GM21367 (cell line): ENCODE measurements at regions not wholly inside any gene's neighbourhood (a gene's known extent, or its start where the extent isn't known, plus 50 kb on each side); places are given as distances from the start of the nearest gene placed in this dataset.
"Not testable (repeated sequence)": the region's sequence is repeated elsewhere in the genome, so short reads cannot be mapped to it uniquely, and the experiment has no call there.

ENCODE experiments used
- ATAC-seq: cut with Tn5 transposase; IDR thresholded peaks from one replicate; pipeline ENCODE4 v1.9.1; 2021; ENCODE audit not compliant: unreplicated experiment

DNA sequence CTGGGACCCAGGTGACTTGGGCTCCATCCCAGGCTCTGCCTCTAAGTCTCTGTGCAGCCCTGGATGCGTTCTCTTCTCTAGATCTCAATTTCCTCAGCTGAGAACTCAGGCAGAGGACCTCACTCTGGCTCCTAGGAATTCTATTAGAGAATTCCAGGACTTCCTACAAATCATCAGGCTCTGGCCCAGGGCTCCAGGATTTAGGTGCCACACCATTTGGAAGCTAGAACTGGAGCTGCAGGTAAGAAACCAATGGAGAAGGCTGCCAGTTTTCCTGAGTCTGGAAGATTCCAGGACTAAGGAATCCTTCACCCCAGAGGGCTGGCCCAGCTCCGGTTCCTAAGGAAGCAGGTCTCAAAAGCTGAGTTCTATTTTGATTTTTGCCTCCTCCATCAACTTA, 189.8 kb upstream of the CDH5 start:
- no peak for ATAC-seq

DNA sequence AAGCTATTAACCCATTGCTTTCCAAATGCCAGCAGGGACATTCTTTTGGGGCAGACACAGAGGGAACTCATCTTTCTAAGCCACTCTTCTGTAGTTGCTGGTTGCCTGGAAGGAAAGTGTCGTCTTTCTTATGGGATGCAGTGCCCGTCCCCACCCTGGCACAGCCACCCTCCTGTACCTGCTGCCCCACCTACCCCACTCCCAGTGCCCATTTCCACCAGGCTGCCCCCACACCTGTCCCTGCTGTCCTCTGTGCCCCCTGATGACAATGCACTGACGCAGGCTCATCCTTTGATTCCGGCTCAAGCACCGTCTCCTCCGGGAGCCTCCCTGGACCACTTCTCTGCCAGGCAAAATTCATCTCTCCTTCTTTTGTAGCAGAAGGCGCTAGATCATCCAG, 190.4 kb upstream of the CDH5 start:
- ATAC-seq, result no peak

DNA sequence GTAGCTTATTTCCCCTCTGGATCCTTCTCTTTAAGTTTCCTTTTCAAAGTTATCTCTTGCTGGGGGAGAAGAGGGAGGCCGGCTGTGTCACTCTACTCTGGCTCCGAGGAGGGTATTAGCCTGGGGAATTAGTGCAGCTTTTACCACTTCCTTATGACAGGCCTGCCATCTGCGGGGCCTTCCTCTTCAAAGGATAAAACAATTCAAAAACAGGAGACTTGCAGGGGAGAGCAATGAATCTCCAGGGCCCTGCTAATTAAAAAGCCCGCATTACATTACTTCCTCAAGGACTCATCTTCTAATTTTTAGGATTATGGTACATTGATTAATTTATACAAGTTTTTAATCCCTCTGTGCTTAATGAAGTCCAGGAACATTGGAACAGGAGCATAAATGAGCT, 190.9 kb upstream of the CDH5 start:
- ATAC-seq, result no peak

DNA sequence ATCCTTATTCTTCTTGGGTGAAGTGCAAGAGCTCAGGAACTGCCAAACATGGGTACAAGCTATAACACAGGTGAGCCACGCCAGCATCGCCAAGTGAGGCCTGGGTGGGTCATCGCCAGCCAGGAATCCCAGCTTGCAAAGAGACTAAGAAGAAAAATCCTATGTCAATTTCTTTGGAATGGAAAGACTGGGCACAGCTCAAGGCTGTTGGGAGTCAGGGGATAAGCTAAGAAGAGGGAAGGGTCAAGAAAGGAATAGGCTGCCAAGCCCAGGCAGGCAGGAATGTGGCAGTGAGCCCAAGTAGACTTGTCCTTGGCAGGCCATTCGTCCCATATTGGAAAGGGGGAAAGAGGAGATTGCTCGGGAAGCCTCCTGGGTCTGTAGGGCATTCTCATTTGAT, 191.4 kb upstream of the CDH5 start:
- ATAC-seq, result no peak

DNA sequence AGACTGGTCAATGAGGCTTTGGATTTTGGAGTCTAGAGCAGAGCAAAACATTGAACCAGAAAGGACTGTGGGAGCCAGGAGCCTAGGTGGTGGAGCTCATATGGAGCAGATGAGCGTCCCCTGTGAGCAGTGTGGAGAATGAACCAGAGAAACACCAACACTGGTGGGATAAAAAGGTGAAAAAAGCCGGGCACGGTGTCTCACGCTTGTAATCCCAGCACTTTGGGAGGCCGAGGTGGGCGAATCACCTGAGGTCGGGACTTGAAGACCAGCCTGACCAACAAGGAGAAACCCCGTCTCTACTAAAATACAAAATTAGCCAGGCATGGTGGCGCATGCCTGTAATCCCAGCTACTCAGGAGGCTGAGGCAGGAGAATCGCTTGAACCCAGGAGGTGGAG, 192.7 kb upstream of the CDH5 start:
- ATAC-seq, result not testable (repeated sequence)

DNA sequence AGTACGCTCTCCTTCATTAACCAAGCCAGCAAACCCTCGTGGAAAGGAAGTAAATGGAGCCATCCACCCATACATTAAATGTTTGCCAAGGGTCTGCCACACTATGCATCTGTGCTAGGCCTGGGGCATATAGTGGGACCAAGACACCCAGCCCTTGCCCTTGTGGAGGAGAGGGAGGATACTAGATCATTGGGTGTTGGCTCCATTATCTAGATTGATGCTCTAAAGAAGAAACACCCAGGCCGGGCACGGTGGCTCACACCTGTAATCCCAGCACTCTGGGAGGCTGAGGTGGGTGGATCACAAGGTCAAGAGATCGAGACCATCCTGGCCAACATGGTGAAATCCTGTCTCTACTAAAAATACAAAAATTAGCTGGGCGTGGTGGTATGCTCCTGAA, 193.3 kb upstream of the CDH5 start:
- ATAC-seq, result not testable (repeated sequence)

DNA sequence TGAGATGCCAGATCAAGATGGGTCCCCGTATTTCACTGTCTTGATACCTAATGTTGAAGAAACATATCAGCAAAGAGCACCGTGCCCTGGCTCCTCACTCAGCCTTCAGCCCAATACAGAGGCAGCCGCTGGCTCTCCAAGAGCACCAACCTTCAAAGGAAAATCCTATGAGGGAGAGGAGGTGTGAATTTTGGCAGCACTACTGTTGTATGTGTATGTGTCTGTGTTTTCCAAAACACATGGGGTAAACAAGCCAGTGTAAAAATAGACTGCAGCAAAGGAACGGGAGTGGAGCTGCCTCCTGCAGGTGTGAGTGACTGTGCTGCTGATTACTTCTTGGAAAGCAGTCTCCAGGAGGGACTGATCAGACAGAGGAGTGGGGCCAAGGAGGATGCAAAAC, 194.0 kb upstream of the CDH5 start:
- no peak for ATAC-seq

DNA sequence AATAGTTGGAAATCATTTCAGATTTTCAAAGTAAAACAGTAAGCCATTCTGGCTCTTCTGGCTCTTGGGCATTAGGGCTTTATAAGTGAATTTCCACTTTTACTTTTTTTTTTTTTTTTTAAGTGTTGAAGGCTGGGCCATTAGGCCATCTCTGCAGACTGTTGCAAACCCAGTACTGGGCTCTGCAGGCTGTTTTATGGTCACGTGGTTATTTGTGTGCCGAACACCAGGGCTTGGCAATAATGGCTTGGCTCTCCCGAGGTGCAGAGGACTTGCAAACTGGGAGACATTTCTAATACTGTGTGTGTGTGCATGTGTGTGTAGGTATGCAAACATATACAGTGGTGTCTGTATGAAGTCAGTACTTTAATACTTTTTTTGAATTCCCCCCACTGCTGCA, 194.9 kb upstream of the CDH5 start:
- no peak for ATAC-seq

DNA sequence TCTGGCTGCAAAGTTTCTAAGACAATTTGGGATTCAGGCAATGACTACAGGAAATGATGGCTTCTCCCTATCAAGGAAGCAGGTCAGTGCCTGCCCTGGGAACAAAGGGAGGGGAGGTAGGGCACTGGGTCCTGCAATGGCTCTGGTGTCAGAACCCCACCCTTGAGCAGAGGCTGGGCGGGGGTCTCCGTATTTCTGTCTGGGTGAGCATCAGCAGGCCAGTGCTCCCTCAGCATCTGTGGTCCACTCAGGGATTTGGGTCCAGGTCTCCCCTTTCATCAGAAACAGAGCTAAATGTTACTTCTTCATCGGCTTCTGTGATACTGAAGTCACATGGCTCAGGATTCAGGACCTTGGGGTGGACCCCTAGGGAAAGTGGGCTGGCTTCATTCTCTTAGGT, 195.5 kb upstream of the CDH5 start:
- no peak for ATAC-seq

DNA sequence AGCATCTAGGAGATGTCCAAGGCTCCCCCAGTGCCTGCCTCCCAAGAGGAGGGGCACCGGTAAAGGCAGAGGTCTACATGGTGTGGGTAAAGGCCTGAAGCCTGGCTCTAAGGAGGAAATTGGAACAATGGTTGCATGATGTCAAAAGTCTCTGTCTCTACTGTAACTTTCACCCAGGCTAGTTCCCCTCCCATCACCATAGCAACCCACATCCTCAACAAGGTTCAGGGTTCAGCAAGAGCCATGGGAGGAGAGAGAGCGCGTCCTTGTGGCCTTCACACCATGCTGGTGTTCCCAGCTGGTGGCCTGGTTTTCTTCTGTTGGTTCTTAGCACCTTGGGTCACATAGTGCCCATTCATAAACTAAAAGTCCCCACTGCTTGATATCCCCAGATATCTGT, 196.7 kb upstream of the CDH5 start:
- no peak for ATAC-seq

DNA sequence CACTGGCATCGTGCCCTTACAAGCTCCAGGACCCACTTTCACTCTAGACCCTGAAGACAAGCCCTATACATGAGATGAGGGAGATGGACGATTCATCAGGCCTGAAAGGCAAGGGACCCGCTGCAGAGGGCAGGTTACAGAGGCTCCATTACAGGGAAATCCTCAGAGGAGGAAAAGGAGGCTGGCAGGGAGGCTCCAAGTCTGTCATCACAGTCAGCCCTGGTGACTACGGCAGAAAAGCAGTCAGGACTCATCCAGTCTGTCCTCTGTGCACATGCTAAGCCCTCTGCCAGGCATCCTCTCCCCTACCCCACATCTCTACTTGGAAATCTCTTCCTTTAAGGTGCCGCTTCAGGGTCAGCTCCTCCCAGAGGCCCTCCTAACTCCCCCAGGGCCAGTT, 197.7 kb upstream of the CDH5 start:
- no peak for ATAC-seq

DNA sequence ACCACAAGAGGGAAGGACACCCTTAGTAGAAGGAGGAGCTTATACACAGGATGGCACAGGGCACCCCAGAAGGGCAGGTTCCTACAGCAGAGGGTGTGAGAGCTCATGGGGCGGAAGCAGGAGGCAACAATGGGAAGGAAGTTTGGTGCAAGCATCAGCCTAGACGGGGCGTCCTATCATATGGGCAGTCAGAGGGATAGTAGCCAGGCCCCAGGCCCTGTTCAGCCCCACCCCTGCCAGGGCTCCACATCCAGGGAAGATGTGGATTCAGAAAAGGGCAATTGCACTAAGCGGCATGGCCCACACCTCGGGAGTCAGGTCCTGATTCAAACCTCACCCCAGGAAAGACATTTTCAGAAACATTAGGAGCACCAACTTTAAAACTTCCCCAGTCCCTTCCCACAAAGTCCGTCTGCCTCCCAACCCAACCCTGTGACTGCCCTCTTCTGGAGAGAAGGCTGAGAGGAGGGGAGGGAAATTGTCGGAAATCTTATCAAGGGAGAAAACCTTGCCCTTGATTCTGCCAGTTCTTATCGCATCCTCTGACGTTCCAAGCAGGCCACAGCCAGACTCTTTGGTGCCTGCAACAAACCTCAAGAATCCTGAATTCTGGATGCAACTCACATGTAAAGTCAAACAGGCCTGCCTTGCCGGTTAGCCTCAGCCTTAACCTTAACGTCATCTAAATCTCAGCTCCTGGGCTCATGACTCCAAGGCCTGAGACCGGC, 198.8 kb upstream of the CDH5 start:
- ATAC-seq, result no peak

DNA sequence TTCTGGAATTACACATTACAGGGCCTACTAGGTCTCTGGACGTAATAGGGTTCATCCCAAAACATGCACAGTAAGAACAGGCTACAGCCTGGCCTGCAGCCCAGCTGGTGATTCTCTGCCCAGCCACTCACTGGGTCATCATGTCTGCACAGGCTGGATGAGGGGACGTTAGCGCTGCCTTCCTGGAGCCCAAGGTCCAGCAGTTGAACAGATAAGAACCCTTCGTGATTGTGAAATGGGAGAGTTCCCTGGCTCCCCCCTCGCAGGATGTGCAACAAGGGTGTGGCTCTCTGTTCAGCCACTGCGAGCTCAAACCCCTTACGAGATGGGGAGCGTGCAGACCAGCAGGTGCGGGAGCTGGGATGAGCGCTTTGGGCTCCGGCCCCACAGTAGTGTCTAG, 200.0 kb upstream of the CDH5 start:
- ATAC-seq, result no peak

DNA sequence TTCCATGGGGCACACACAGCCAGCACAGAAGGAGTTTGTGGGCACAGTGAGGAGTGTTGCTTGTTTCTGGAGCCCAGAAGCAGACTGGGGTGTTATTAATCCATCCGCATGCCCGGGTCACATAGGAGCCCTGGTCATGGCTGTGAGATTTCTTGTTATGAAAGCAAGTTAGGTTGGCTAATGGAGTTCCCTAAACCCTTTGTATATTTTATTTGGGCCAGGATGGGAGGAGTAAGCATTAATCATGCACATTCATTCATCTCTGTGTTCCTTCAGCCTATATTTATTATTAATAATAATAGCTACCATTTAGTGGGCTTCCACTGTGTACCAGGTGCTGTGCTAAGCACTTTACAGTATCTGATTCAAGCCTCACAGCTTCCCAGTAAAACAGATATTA, 200.6 kb upstream of the CDH5 start:
- no peak for ATAC-seq

DNA sequence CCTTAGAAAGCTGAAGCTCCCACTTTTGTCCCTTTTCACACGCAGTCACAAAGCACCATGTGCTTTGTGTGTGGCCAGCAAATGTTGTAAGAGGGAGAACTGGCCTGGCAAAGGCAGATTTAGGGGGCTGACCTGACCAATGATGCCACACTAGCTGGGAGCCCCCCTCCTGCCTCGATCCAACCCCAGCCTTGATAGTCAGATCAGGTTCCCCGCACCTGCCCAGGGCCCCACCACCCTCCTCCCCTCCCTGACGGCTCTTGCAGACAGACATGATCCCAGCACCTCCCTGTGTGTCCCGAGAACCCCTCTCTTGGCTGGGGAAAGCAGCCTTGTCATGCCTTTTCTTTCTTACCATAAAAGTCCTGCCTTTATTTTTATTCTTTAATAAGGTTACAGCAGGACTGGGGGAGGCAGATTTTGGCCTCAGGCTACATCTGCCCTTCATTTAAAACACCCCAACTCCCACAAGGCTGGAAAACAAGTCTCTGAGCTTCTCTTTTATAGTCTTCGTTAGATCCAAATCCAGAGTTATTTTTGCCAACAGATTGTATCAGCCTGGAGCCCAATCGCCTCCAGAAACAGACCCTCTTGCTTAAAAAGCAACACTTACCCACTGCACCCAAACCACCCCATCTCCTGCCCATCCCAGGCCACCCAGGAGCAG, 201.8 kb upstream of the CDH5 start:
- ATAC-seq, result no peak

DNA sequence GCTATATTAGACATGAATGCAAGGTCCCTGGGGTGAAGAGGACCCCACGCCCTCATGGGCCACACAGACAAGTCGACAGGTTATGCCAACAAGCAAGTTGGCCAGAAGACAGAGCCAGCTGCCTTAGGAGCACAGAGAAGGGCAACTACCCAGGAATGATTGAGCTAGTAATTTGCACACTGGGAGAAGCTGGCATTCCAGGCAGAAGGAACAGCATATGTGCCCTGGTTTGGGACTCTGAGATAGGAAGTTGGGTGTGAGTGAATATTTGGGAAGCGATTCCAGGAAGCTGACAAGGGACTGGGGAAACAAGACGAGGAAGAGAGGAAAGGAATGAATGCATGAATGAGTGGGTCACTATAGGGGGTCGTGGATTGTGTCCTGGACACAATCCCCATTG, 203.7 kb upstream of the CDH5 start:
- ATAC-seq, result no peak

DNA sequence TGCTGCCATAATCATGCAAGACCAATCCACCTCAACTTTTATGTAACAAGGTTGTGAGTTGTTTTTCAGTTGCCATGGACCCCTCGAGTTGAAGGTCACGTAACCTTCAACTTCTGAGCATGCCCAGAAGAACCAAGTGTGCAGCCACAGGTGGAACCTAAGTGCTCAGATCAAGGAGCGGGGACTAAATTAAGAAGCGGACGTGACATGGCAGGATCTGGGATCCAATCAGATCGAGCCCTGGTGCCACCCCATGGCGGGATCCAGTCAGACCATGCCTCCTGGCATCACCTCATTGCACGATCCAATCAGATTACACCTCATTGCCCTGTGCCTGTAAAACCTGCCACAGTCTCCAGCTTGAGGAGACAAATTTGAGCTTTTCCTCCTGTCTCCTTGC, 204.5 kb upstream of the CDH5 start:
- ATAC-seq, result no peak

DNA sequence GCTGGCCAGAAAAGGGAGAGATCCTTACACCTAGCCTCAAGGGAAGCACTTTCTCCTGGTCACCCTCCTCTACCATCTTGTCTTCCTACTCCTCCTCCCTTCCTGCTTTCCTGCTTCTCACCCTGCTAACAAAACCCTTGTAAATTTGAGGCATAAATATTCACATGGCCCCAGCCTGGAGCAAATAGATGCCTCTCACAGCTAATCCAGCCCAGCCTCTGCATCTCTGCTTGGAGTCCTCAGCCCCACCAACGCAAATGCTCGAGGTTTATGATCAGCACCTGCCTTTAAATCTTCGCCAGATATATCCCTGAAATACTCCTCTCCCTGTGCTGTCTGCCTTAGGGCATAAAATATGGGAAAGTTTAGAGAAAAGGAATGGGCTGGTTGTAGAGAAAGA, 205.2 kb upstream of the CDH5 start:
- ATAC-seq, result no peak

DNA sequence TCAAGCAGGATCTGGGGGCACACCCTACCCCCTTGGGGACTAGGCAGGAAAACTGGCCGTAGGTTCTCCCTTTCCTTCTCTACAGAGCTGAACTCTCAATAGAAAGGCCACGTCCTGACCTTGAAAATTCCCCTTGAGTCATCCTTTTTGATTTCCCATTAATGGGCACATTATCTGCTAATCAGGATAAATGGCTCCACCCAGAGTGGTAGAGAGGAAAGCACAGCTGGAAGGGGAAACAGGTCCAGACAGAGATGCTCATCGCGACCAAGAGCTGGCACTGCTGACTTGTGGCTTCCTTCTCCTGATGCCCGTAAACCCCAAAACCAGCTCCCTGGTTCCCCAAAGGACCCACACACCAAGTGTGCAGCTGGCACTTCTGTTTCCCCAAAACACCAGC, 206.5 kb upstream of the CDH5 start:
- ATAC-seq, result no peak

DNA sequence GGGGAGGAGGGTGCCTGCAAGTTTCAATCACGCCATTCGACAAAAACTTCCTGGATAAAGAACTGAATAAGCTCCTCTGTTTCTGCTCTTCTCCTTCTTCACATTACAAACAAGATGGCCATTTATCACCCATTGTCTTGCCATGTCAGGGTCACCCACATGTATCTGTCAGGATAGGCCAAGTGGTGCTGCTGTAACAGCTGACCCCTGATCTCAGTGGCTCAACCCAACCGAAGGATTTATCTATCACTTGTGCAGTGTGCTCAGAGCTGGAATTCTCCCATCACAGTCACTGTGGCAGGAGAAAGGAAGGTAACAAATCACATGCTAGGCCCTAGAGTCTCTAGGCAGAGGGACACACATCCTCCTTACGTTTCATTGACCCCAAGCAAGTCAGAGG, 210.0 kb upstream of the CDH5 start:
- no peak for ATAC-seq

DNA sequence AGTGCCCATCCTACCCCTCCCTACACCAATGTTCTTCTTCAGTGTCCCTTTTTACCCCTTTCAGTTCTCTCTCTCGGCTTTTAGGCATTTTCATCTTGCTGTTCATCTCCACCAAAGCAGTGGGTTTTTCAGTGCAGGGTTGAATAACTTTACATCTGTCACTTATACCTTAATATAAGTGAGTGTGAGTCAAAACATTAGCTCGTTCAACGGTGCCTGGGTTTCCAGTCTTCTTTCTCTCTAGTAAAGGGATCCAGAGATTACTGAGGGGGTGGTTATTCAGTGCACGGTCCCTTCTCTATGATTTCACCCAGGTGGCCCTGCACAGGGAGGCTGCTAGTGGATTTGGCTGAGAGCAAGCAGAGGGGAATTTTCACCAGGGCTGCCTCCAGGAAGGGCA, 210.6 kb upstream of the CDH5 start:
- ATAC-seq, result no peak

DNA sequence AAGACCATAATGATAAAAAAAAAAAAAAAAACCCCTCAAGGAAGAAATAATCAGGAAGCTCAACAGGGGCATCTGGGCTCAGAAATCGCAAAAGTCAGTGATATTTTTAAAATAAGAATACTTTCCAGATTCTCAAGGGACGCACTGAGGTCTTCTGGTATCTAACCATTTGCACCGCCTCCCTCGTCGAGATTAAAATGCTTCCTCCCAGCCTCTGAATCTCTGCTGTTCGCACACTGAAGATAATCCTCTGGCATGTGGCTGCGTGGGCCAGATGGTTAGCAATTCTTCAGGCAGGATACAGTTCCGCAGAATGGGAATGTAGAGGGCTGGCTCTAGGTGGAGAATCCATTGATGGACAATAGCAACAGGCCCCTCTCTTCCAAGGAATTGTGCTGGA, 211.7 kb upstream of the CDH5 start:
- no peak for ATAC-seq

DNA sequence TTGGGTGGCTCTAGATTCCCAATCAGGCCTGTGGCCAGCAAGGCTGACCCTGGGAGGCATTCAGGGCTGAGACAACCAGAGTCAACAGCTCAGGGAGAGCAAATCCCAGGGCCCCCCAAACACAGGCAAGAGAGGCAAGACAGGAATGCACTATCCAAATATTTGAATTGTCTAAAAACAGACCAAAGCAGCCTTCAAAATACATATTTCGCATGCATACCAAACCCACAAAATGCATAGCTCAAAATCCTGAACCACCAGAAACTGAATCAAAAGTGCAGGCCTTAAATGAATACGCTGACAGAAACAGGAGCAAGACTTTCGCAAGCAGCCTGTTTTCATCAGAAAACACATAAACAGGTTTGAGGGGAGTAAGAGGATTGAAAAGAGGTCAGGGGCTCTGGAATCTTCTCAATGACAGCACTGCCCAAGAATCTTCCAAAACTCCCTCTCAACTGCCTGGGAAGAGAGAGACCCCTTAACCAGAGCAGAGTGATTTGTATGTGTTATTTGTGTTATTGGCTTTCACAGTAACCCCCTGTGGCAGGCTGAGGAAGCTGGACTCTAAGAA, 213.6 kb upstream of the CDH5 start:
- ATAC-seq, result no peak
